Activated T-cell treated with anti-CD3 and anti-CD28 coated beads, Interleukin-2, amount 50 U/mL, for 72 hours (primary cell): ENCODE measurements at regions not wholly inside any gene's neighbourhood (a gene's known extent, or its start where the extent isn't known, plus 50 kb on each side); places are given as distances from the start of the nearest gene placed in this dataset.
"Not testable (repeated sequence)": the region's sequence is repeated elsewhere in the genome, so short reads cannot be mapped to it uniquely, and the experiment has no call there.

Experiments used
- ATAC-seq, 2 donors: fragments of 150-1000 bp; cut with Tn5 transposase; replicated peaks in 1 of 2; 2 replicates each; pipeline ENCODE4 v1.10.0; 2021; ENCODE audit warnings: moderate library complexity in 2 of 2, mild to moderate bottlenecking in 1 of 2
- DNase-seq, 2 donors: peaks; one replicate each; pipeline ENCODE4 v3.0.0; 2021 to 2022; ENCODE audit warnings: mixed read lengths in 1 of 2
- H3K27ac Mint-ChIP-seq: one replicate; pipeline ENCODE4 v1.8.0; 2022; ENCODE audit warnings: mild to moderate bottlenecking, moderate library complexity, mixed read lengths
- H3K27me3 Mint-ChIP-seq: one replicate; pipeline ENCODE4 v1.8.0; 2022; ENCODE audit warnings: low read depth, mixed read lengths
- H3K36me3 Mint-ChIP-seq, 2 donors: one replicate each; pipeline ENCODE4 v1.8.0; 2022; ENCODE audit warnings: mixed read lengths in 2 of 2, mild to moderate bottlenecking in 1 of 2; ENCODE audit not compliant: insufficient read depth in 2 of 2
- H3K4me1 Mint-ChIP-seq: one replicate; pipeline ENCODE4 v1.8.0; 2022; ENCODE audit warnings: low read depth, mixed read lengths
- H3K4me3 Mint-ChIP-seq, 2 donors: one replicate each; pipeline ENCODE4 v1.8.0; 2022; ENCODE audit warnings: mild to moderate bottlenecking in 2 of 2, mixed read lengths in 2 of 2, moderate library complexity in 2 of 2
- H3K9me3 Mint-ChIP-seq, 2 donors: one replicate each; pipeline ENCODE4 v1.8.0; 2022; ENCODE audit warnings: mixed read lengths in 2 of 2

DNA sequence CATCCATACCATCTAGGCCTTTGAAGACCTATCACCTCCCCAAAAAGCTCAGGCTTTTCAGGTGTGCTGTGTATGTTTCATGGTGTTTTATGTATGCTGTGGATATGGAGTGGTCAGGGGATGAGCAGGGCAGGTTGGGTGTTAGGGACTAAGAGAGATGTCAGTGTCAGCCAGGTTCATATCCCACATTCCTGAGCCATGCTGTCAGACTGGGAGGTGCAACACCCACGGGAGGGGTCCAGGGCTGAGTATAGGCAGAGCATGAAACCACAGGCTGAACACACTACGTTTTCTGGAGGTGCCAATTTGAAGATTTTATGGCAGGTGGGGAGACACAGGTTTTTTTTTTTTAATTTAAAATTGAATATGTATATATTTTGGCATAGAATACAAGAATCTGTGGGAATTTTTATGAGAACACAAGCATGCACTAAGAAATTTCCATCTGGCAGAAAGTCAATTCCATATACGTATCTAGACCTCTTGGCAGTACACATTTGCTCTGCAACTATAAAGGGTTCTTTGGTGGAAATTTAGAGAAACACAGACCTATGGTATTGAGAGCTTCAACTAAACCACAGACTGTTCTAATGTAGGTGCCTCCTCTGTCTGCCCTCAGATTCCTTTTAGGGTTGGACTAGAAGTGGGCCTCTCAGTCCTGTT, 101.9 kb upstream of the RNU6-1 start:
- Mint-ChIP-seq H3K27me3 (no peaks in the 10 kb centered on the region), H3K4me1 (peaks cover 8% of the 10 kb centered on the region), H3K9me3 (no peaks in the 10 kb centered on the region), H3K27ac (no peak overlapping the region), H3K36me3 (no peaks in the 10 kb centered on the region), H3K4me3 (no peak overlapping the region)
- ATAC-seq (no peak), DNase-seq (no peak)

DNA sequence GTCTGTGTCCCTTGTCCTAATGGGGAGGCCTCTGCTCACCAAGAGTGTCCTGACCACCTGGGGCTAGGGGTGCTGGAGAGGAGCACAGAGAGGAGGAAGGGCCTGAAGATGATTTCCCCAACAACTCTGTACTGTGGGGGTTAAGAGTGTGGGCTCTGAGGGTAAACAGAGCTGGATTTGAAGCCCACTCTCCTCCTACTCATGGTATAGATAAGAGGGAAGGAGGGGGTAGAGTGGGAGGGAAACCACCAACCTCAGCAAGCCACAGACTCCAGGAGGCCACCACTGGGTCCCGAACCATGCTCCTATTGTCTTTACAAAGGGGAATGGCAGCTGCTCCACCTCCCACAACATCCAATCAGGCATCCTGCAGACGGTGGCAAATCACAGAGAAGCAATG, 103.6 kb upstream of the RNU6-1 start:
- no peaks in the 10 kb centered on the region for H3K36me3 Mint-ChIP-seq
- DNase-seq (no peak), ATAC-seq (no peak)
- H3K4me1 Mint-ChIP-seq = peaks cover 11% of the 10 kb centered on the region
- no peak overlapping the region for H3K4me3 Mint-ChIP-seq
- H3K27ac Mint-ChIP-seq = no peak overlapping the region
- no peaks in the 10 kb centered on the region for H3K27me3 Mint-ChIP-seq
- H3K9me3 Mint-ChIP-seq = no peaks in the 10 kb centered on the region

- Mint-ChIP-seq H3K4me1 (peaks cover 11% of the 10 kb centered on the region), H3K36me3 (no peaks in the 10 kb centered on the region), H3K4me3 (no peak overlapping the region), H3K9me3 (no peaks in the 10 kb centered on the region), H3K27me3 (no peaks in the 10 kb centered on the region), H3K27ac (no peak overlapping the region)
- DNase-seq = no peak
- ATAC-seq = no peak
Measured at GRCh38 chr15:67944010-67944641, 104.3 kb upstream of the RNU6-1 start.

- no peak for DNase-seq
- H3K27ac Mint-ChIP-seq = no peak overlapping the region
- ATAC-seq = no peak
- peaks cover 11% of the 10 kb centered on the region for H3K4me1 Mint-ChIP-seq
- no peaks in the 10 kb centered on the region for H3K9me3 Mint-ChIP-seq
- H3K27me3 Mint-ChIP-seq = no peaks in the 10 kb centered on the region
- no peaks in the 10 kb centered on the region for H3K36me3 Mint-ChIP-seq
- H3K4me3 Mint-ChIP-seq = no peak overlapping the region
Measured at GRCh38 chr15:67945131-67945530, 105.3 kb upstream of the RNU6-1 start.

DNA sequence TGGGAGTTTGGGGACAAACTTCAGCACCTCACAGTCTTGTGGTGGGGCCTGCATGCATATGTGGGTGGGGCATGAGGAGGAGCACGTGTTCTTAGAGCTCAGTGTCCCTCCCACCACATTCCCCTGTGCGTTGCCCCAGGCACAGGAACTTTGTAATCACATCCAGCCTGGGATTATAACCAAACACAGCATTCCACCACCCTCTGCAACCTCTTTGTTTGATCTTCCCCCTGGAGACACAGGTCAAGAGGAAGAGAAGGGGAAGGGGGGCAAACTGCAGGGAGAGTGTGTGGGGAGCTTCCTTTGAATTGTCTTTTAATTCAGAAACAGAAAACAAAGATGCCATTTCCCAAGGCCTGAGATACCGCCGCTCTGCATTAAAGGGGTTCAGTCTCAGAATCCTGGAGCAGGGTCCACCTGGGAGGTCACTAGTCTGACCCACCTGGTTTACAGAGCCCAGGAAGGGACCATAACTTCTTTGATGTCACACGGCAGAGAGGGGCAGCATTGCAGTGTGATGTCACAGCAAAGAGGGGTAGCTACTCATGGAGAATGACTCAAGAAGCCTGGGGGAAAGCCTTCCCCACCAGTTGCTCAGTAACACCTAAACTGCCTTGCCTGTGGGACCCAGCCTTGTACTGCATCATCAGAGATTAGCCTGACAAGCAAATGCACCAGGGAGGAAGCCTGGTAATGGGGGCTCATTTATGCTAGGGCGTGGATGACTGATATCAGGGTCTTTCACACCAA, 106.3 kb upstream of the RNU6-1 start:
- no peaks in the 10 kb centered on the region for H3K9me3 Mint-ChIP-seq
- H3K27me3 Mint-ChIP-seq = no peaks in the 10 kb centered on the region
- peaks cover 11% of the 10 kb centered on the region for H3K4me1 Mint-ChIP-seq
- H3K27ac Mint-ChIP-seq = no peak overlapping the region
- no peak overlapping the region for H3K4me3 Mint-ChIP-seq
- ATAC-seq (peak in 1 of 2 donors; percentile 25), DNase-seq (no peak)
- H3K36me3 Mint-ChIP-seq = no peaks in the 10 kb centered on the region

GRCh38 chr15:67946701-67947100, 106.9 kb upstream of the RNU6-1 start:
- Mint-ChIP-seq H3K4me3 (no peak overlapping the region), H3K27ac (no peak overlapping the region), H3K4me1 (peaks cover 11% of the 10 kb centered on the region), H3K27me3 (peaks cover 4% of the 10 kb centered on the region), H3K36me3 (no peaks in the 10 kb centered on the region), H3K9me3 (no peaks in the 10 kb centered on the region)
- no peak for ATAC-seq
- DNase-seq = no peak

DNA sequence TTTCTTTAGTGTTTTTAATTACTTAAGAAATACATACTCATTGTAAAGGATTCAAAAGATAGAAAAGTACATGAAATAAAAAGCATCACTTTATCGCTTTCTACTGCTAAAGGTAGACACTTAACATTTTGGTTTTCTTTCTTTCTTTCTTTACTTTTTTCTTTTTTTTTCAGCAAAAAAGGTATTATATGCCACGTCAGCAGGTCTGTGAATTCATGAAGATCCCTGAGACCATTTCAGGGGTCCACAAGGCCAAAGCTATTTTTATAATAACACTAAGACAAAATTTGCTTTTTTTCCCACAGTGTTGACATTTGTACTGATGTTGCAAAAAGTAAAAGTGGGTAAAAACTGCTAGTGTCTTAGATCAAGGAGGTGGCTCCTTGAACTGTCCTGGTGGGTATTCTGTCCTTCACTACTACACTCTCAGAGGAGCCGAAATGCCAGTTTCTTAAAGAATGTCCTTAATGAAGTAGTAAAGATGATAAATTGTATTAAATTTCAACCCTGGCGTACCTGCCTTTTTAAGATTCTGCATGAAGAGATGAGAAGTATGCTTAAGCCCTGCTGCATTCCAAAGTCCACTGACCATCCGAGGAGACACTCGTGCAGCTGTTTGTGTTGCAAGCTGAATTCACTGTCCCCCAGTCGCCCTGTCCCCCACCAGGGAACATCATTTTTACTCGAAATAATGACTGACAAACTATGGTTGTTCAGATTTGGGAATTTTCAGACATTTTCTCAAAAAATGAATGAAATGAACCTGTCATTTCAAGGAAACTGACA, 106.7 kb upstream of the PIAS1 start:
- H3K27me3 Mint-ChIP-seq = peaks cover 8% of the 10 kb centered on the region
- no peaks in the 10 kb centered on the region for H3K9me3 Mint-ChIP-seq
- H3K4me1 Mint-ChIP-seq = peaks cover 11% of the 10 kb centered on the region

DNA sequence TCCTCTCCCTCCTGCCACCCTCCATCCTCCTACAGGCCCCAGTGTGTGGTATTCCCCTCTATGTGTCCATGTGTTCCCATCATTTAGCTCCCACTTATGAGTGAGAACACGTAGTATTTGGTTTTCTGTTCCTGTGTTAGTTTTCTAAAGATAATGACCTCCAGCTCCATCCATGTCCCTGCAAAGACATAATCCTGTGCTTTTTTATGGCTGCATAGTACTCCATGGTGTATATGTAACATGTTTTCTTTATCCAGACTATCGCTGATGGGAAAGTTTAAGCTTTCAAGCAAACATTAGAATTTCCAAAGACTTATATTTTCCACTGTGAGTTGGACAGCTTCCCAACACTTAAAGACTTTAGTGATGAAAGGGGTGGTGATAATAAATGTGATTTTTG, 105.9 kb upstream of the PIAS1 start:
- Mint-ChIP-seq H3K27me3 (peaks cover 8% of the 10 kb centered on the region), H3K4me3 (no peak overlapping the region), H3K4me1 (peaks cover 11% of the 10 kb centered on the region), H3K36me3 (no peaks in the 10 kb centered on the region), H3K27ac (no peak overlapping the region), H3K9me3 (no peaks in the 10 kb centered on the region)
- DNase-seq = no peak
- no peak for ATAC-seq

More for the DNA sequence above, 106.7 kb upstream of the PIAS1 start:
- Mint-ChIP-seq H3K4me3 (no peak overlapping the region), H3K27ac (no peak overlapping the region), H3K36me3 (no peaks in the 10 kb centered on the region)
- no peak for ATAC-seq
- no peak for DNase-seq

GRCh38 chr15:67951187-67951586, 102.9 kb upstream of the PIAS1 start:
- not testable (repeated sequence) for H3K27me3 Mint-ChIP-seq, ATAC-seq, H3K36me3 Mint-ChIP-seq, DNase-seq, H3K27ac Mint-ChIP-seq, H3K9me3 Mint-ChIP-seq, H3K4me1 Mint-ChIP-seq, H3K4me3 Mint-ChIP-seq

DNA sequence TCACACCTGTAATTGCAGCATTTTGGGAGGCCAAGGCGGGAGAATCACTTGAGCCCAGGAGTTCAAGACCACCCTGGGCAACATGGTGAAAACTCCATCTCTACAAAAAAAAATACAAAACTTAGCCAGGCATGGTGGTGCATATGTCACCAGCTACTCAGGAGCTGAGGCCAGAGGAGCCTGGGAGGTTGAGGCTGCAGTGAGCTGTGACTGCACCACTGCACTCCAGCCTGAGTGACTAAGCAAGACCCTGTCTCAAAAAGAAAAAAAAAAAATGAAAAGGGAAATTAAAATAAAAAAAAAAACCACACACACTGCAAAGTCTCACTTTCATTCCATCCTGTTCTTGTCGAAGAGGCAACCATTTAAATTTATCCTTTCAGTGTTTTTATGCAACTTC, 100.8 kb upstream of the PIAS1 start:
- peaks cover 9% of the 10 kb centered on the region for H3K27me3 Mint-ChIP-seq
- no peak for ATAC-seq

GRCh38 chr15:67955252-67955651, 98.9 kb upstream of the PIAS1 start:
- no peak for DNase-seq
- Mint-ChIP-seq H3K9me3 (no peaks in the 10 kb centered on the region), H3K36me3 (no peaks in the 10 kb centered on the region), H3K27ac (no peak overlapping the region), H3K4me3 (no peak overlapping the region), H3K27me3 (peaks cover 22% of the 10 kb centered on the region), H3K4me1 (no peaks in the 10 kb centered on the region)
- no peak for ATAC-seq

More for the DNA sequence above, 100.8 kb upstream of the PIAS1 start:
- Mint-ChIP-seq H3K4me1 (no peaks in the 10 kb centered on the region), H3K9me3 (no peaks in the 10 kb centered on the region), H3K36me3 (no peaks in the 10 kb centered on the region), H3K4me3 (no peak overlapping the region), H3K27ac (no peak overlapping the region)
- no peak for DNase-seq

DNA sequence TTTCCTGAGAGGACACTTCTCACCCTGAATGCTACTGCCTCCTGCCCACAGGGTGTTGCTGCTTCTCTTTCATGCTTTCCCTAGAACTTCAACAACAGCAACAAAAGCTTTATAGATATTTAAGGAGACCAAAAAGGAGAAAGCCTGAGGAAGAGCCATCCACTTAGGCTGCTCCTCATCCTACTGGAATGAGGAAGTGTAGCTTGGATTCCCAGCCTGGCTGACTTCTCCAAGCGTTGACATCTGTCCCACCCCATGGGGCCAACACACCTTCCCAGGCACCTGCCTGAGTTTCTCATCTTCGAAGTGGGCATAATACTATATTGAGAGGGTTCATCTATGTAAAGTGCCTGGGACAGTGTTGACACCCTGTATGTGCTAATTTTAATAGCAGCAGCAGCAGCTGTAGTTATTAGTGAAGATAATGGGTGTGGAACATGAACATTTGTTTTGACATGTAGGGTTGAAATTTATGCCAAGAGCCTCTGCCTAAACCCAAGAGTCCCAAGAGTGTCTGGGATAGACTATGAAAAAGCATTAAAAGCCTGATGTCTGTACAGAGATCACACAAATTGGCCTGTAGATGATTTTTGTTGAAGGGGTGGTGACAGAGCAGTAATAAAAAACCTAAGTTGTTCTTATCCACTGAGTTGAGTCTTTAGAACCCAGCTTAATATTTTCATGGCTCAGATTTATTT, 96.5 kb upstream of the PIAS1 start:
- H3K4me1 Mint-ChIP-seq = peaks cover 8% of the 10 kb centered on the region
- peaks cover 15% of the 10 kb centered on the region for H3K27me3 Mint-ChIP-seq
- no peaks in the 10 kb centered on the region for H3K36me3 Mint-ChIP-seq
- no peak for DNase-seq
- no peaks in the 10 kb centered on the region for H3K9me3 Mint-ChIP-seq
- no peak overlapping the region for H3K27ac Mint-ChIP-seq
- H3K4me3 Mint-ChIP-seq = no peak overlapping the region
- ATAC-seq = no peak
